WTC11 (cell line): ENCODE measurements at regions not wholly inside any gene's neighbourhood (a gene's known extent, or its start where the extent isn't known, plus 50 kb on each side); places are given as distances from the start of the nearest gene placed in this dataset.

ENCODE experiments used
- ATAC-seq: fragments of 200-7000 bp; cut with Tn5 transposase; 2 replicates; pipeline ENCODE4 v1.10.0; 2021; ENCODE audit warnings: mild to moderate bottlenecking, moderate library complexity
- CTCF ChIA-PET: fragments of 300-600 bp; sonication (Branson Sonifier 250); formaldehyde crosslinking; loops from one replicate; lab custom pipeline; 2021; ENCODE audit warnings: antibody characterized with exemption; lab: Charles Lee
- POLR2A ChIA-PET: fragments of 350-600 bp; sonication (Branson Sonifier 250); formaldehyde crosslinking; loops from one replicate; lab custom pipeline; 2021; ENCODE audit warnings: antibody characterized with exemption; lab: Charles Lee
- DNase-seq: peaks from one replicate; pipeline ENCODE4 v3.0.0; 2021; ENCODE audit warnings: low spot score
- H3K27ac Mint-ChIP-seq: 2 replicates; pipeline ENCODE4 v1.8.0; 2021; ENCODE audit warnings: mixed read lengths
- H3K27me3 Mint-ChIP-seq: 2 replicates; pipeline ENCODE4 v1.8.0; 2021; ENCODE audit warnings: low read depth, mild to moderate bottlenecking, moderate library complexity, mixed read lengths
- H3K36me3 Mint-ChIP-seq: 2 replicates; pipeline ENCODE4 v1.8.0; 2021; ENCODE audit warnings: mixed read lengths
- H3K4me1 Mint-ChIP-seq: 2 replicates; pipeline ENCODE4 v1.8.0; 2022; ENCODE audit warnings: mixed read lengths
- H3K4me3 Mint-ChIP-seq: 2 replicates; pipeline ENCODE4 v1.8.0; 2021; ENCODE audit warnings: mild to moderate bottlenecking, moderate library complexity, mixed read lengths
- H3K9me3 Mint-ChIP-seq: 2 replicates; pipeline ENCODE4 v1.8.0; 2021; ENCODE audit warnings: mixed read lengths
- ATF1 ChIP-seq: sonication (generic); formaldehyde crosslinking; IDR thresholded peaks from 2 replicates; pipeline ENCODE4 v1.8.1; 2023; ENCODE audit warnings: mild to moderate bottlenecking, moderate library complexity, missing genetic modification reagents
- ESRRA ChIP-seq: sonication (generic); formaldehyde crosslinking; IDR thresholded peaks from 2 replicates; pipeline ENCODE4 v1.8.1; 2022; ENCODE audit warnings: mild to moderate bottlenecking, missing genetic modification reagents, borderline replicate concordance
- ETV6 ChIP-seq: sonication (generic); formaldehyde crosslinking; IDR thresholded peaks from 2 replicates; pipeline ENCODE4 v1.8.1; 2022; ENCODE audit warnings: mild to moderate bottlenecking, missing genetic modification reagents
- FOXJ3 ChIP-seq: sonication (generic); formaldehyde crosslinking; IDR thresholded peaks from 2 replicates; pipeline ENCODE4 v1.9.0; 2021; ENCODE audit warnings: missing genetic modification reagents, mild to moderate bottlenecking, borderline replicate concordance
- JUN ChIP-seq: sonication (generic); formaldehyde crosslinking; IDR thresholded peaks from 2 replicates; pipeline ENCODE4 v1.8.0; 2023; ENCODE audit warnings: mild to moderate bottlenecking, missing genetic modification reagents
- NR2C2 ChIP-seq: sonication (generic); formaldehyde crosslinking; IDR thresholded peaks from 2 replicates; pipeline ENCODE4 v1.8.0; 2022; ENCODE audit warnings: mild to moderate bottlenecking, missing genetic modification reagents
- SP1 ChIP-seq: sonication (generic); formaldehyde crosslinking; conservative IDR thresholded peaks from 2 replicates; pipeline ENCODE4 v1.8.1; 2022; ENCODE audit warnings: missing genetic modification reagents
- TP53 ChIP-seq: sonication (generic); formaldehyde crosslinking; IDR thresholded peaks from 2 replicates; pipeline ENCODE4 v1.8.1; 2023; ENCODE audit warnings: mild to moderate bottlenecking, missing genetic modification reagents
- ZBTB21 ChIP-seq: sonication (generic); formaldehyde crosslinking; IDR thresholded peaks from 2 replicates; pipeline ENCODE4 v1.8.1; 2023; ENCODE audit warnings: mild to moderate bottlenecking, missing genetic modification reagents, borderline replicate concordance
- ZNF138 ChIP-seq: sonication (generic); formaldehyde crosslinking; conservative IDR thresholded peaks from 2 replicates; pipeline ENCODE4 v1.8.1; 2022; ENCODE audit warnings: mild to moderate bottlenecking, moderate library complexity, missing genetic modification reagents
- ZNF232 ChIP-seq: sonication (generic); formaldehyde crosslinking; IDR thresholded peaks from 2 replicates; pipeline ENCODE4 v1.8.0; 2022; ENCODE audit warnings: mild to moderate bottlenecking, missing genetic modification reagents
- ZNF423 ChIP-seq: fragments of 250-450 bp; sonication (Bioruptor Pico); IDR thresholded peaks from 2 replicates; pipeline ENCODE4 v2.1.2; 2022; ENCODE audit warnings: mild to moderate bottlenecking, moderate library complexity
- TF ChIP-seq, protein P1 (sequence below): sonication (generic); formaldehyde crosslinking; IDR thresholded peaks from 2 replicates; pipeline ENCODE4 v1.8.0; 2023; ENCODE audit warnings: missing genetic modification reagents, mild to moderate bottlenecking, borderline replicate concordance
- TF ChIP-seq, protein P2 (sequence below): sonication (generic); formaldehyde crosslinking; IDR thresholded peaks from 2 replicates; pipeline ENCODE4 v1.8.0; 2023; ENCODE audit warnings: missing genetic modification reagents
- TF ChIP-seq, protein P3 (sequence below): sonication (generic); formaldehyde crosslinking; conservative IDR thresholded peaks from 2 replicates; pipeline ENCODE4 v1.8.1; 2022; ENCODE audit warnings: mild to moderate bottlenecking, missing genetic modification reagents

DNA sequence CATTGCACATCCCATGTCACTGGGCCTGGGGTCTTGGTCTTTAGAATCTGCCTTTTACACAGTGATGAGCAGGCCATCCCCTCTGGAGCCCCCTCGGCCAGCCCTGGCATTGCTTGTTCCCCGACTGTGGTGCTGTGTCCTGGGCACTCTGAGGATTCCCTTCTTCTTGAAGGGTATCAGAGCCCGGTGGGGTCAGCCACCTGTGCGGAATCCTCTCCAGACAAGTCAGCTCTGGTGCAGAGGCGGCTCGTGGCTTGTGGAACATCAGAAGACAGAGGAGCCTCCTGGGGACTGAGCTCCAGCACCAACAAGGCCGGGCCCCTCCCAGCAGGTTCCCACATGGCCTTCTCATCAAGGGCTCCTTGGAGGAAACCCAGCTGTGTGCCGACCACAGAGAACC lies 57.9 kb upstream of the AJAP1 start:
- H3K36me3 Mint-ChIP-seq = peaks cover 52% of the 10 kb centered on the region
- peaks cover 40% of the 10 kb centered on the region for H3K9me3 Mint-ChIP-seq
- no peak overlapping the region for H3K27ac Mint-ChIP-seq
- CTCF ChIA-PET = no interaction called here
- no peaks in the 10 kb centered on the region for H3K4me1 Mint-ChIP-seq
- no peak overlapping the region for H3K4me3 Mint-ChIP-seq
- TF ChIP-seq ETV6 (no peak), ATF1 (CRISPR knock-in tag) (no peak), NR2C2 (CRISPR knock-in tag) (no peak), SP1 (CRISPR knock-in tag) (no peak), ZNF423 (no peak), JUN (CRISPR knock-in tag) (no peak), TP53 (no peak)
- TF ChIP-seq, protein P1, sequence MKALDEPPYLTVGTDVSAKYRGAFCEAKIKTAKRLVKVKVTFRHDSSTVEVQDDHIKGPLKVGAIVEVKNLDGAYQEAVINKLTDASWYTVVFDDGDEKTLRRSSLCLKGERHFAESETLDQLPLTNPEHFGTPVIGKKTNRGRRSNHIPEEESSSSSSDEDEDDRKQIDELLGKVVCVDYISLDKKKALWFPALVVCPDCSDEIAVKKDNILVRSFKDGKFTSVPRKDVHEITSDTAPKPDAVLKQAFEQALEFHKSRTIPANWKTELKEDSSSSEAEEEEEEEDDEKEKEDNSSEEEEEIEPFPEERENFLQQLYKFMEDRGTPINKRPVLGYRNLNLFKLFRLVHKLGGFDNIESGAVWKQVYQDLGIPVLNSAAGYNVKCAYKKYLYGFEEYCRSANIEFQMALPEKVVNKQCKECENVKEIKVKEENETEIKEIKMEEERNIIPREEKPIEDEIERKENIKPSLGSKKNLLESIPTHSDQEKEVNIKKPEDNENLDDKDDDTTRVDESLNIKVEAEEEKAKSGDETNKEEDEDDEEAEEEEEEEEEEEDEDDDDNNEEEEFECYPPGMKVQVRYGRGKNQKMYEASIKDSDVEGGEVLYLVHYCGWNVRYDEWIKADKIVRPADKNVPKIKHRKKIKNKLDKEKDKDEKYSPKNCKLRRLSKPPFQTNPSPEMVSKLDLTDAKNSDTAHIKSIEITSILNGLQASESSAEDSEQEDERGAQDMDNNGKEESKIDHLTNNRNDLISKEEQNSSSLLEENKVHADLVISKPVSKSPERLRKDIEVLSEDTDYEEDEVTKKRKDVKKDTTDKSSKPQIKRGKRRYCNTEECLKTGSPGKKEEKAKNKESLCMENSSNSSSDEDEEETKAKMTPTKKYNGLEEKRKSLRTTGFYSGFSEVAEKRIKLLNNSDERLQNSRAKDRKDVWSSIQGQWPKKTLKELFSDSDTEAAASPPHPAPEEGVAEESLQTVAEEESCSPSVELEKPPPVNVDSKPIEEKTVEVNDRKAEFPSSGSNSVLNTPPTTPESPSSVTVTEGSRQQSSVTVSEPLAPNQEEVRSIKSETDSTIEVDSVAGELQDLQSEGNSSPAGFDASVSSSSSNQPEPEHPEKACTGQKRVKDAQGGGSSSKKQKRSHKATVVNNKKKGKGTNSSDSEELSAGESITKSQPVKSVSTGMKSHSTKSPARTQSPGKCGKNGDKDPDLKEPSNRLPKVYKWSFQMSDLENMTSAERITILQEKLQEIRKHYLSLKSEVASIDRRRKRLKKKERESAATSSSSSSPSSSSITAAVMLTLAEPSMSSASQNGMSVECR (CRISPR knock-in tag) = no peak
- TF ChIP-seq, protein P2, sequence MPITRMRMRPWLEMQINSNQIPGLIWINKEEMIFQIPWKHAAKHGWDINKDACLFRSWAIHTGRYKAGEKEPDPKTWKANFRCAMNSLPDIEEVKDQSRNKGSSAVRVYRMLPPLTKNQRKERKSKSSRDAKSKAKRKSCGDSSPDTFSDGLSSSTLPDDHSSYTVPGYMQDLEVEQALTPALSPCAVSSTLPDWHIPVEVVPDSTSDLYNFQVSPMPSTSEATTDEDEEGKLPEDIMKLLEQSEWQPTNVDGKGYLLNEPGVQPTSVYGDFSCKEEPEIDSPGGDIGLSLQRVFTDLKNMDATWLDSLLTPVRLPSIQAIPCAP (CRISPR knock-in tag) = no peak
- TF ChIP-seq, protein P3, sequence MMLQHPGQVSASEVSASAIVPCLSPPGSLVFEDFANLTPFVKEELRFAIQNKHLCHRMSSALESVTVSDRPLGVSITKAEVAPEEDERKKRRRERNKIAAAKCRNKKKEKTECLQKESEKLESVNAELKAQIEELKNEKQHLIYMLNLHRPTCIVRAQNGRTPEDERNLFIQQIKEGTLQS (CRISPR knock-in tag) = no peak
- TF ChIP-seq, all 79 proteins: peak for 0
- DNase-seq = no peak
- H3K27me3 Mint-ChIP-seq = peaks cover 7% of the 10 kb centered on the region
- ATAC-seq = no peak
- POLR2A ChIA-PET = no interaction called here

DNA sequence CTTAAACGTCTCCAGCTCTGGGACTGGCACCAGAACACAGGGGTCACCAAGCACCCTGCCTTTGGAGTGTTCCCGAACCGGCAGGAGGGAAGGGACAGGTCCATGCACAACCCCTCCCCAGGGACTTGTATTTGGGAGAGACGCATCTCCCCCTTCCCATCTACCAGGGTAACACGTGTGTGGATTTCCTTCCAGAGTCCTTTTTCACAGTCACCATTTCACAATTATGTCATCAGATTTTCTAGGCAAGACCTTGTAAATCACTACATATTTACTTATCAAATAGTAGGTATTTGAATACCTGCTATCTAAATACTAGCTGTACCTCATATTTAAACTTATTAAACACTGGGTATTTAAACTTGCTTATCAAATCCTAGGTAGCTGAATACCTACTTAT lies 57.4 kb upstream of the AJAP1 start:
- H3K4me3 Mint-ChIP-seq = no peak overlapping the region
- no peak for ATAC-seq
- H3K27ac Mint-ChIP-seq = no peak overlapping the region
- H3K9me3 Mint-ChIP-seq = peaks cover 41% of the 10 kb centered on the region
- H3K4me1 Mint-ChIP-seq = no peaks in the 10 kb centered on the region
- ChIA-PET CTCF (no interaction called here), POLR2A (no interaction called here)
- H3K36me3 Mint-ChIP-seq = peaks cover 52% of the 10 kb centered on the region
- TF ChIP-seq ESRRA (CRISPR knock-in tag) (no peak), FOXJ3 (CRISPR knock-in tag) (no peak), ZBTB21 (CRISPR knock-in tag) (no peak), ZNF232 (CRISPR knock-in tag) (no peak), ZNF138 (CRISPR knock-in tag) (no peak)
- TF ChIP-seq, protein P1 (CRISPR knock-in tag) = no peak
- DNase-seq = no peak
- peaks cover 7% of the 10 kb centered on the region for H3K27me3 Mint-ChIP-seq
